Stomach (tissue), 8 donors: ENCODE measurements at regions not wholly inside any gene's neighbourhood (a gene's known extent, or its start where the extent isn't known, plus 50 kb on each side); places are given as distances from the start of the nearest gene placed in this dataset.
"Not testable (repeated sequence)": the region's sequence is repeated elsewhere in the genome, so short reads cannot be mapped to it uniquely, and the experiment has no call there.

Experiments used
- DNase-seq, 2 donors: peaks; one replicate each; pipeline versions ENCODE4 v3.0.0 to v3.0.0-alpha.2; 2013 to 2019
- H3K27ac ChIP-seq, 5 donors: fragments of 200-600 bp in 4 of 5; sonication (generic) in 4 of 5; one replicate each; pipeline ENCODE4 v1.5.1; 2013 to 2019; ENCODE audit warnings: mild to moderate bottlenecking in 1 of 5, moderate library complexity in 1 of 5
- H3K27me3 ChIP-seq, 3 donors: fragments of 200-600 bp; sonication (generic); one replicate each; pipeline ENCODE4 v1.5.1; 2017 to 2019; ENCODE audit warnings: mixed run types in 1 of 3
- H3K36me3 ChIP-seq, 4 donors: fragments of 200-600 bp; sonication (generic); 1 replicate in 3 of 4; 2 replicates in 1 of 4; pipeline ENCODE4 v1.5.1; 2016 to 2019
- H3K4me1 ChIP-seq, 4 donors: fragments of 200-600 bp; sonication (generic); one replicate each; pipeline ENCODE4 v1.5.1; 2016 to 2019
- H3K4me3 ChIP-seq, 4 donors: fragments of 200-600 bp; sonication (generic) in 3 of 4; one replicate each; pipeline ENCODE4 v1.5.1; 2016 to 2019; ENCODE audit warnings: mild to moderate bottlenecking in 1 of 4
- H3K9me3 ChIP-seq, 4 donors: fragments of 200-600 bp; sonication (generic); one replicate each; pipeline ENCODE4 v1.5.1; 2016 to 2019
- CTCF ChIP-seq, 7 experiments: fragments of 450-650 bp in 4 of 7; fragments of 200-600 bp in 3 of 7; sonication (generic) in 3 of 7; IDR thresholded peaks; one replicate each; pipeline ENCODE4 v1.5.1; 2016 to 2019; ENCODE audit warnings: antibody characterized with exemption in 7 of 7, control low read depth in 2 of 7, mild to moderate bottlenecking in 1 of 7
- EP300 ChIP-seq: sonication (generic); formaldehyde crosslinking; IDR thresholded peaks from one replicate; pipeline ENCODE4 v1.6.1; 2017; ENCODE audit warnings: antibody characterized with exemption
- POLR2A ChIP-seq, 4 donors: fragments of 450-650 bp; IDR thresholded peaks; one replicate each; pipeline ENCODE4 v1.6.1; 2016; ENCODE audit warnings: antibody characterized with exemption in 4 of 4, control low read depth in 2 of 4, mild to moderate bottlenecking in 1 of 4, moderate library complexity in 1 of 4
- POLR2AphosphoS5 ChIP-seq, 3 donors: sonication (generic); formaldehyde crosslinking; IDR thresholded peaks; one replicate each; pipeline ENCODE4 v1.6.1; 2016; ENCODE audit warnings: antibody characterized with exemption in 3 of 3
- WGBS, 5 donors: extraction: QIAGEN DNeasy Blood & Tissue Kit in 3 of 5; methylation state at CpG; one replicate each; pipeline versions ENCODE4 v1.1.5 to v1.1.7; 2013 to 2018; 5-methylcytosine and 5-hydroxymethylcytosine counted together
- intact Hi-C: fragments of 100-400 bp; cut with DNase I; formaldehyde crosslinking; loops from one replicate; pipeline ENCODE4 v1.15.1; 2023; ENCODE audit warnings: low total_unique reads
- donor health status: healthy with polysubstance abuse.
- donor health status: Bipolar disorder and iron deficiency.
- donor health status: healthy.

GRCh38 chr13:59398127-59398526, 765.6 kb downstream of the DIAPH3 start:
- H3K27ac ChIP-seq, result no peak overlapping the region
- intact Hi-C loops, result no loop called here

GRCh38 chr13:59398661-59399060, 765.1 kb downstream of the DIAPH3 start:
- 83 to 90% (median 85%) methylated on average over 4 of the region's 4 CpGs for WGBS, 5 donors
- H3K4me3 ChIP-seq, result no peak overlapping the region
- peaks cover 0 to 6% (median 3%) of the 10 kb centered on the region in 4 donors for H3K4me1 ChIP-seq
- no peaks in the 10 kb centered on the region for H3K9me3 ChIP-seq
- TF ChIP-seq POLR2AphosphoS5 (IDR thresholded peaks at IDR 0.05) (no peak), POLR2A (IDR thresholded peaks at IDR 0.05) (no peak), CTCF (IDR thresholded peaks at IDR 0.05) (no peak), EP300 (no peak)
- H3K27me3 ChIP-seq, result no peaks in the 10 kb centered on the region
- no peaks in the 10 kb centered on the region for H3K36me3 ChIP-seq
- intact Hi-C loops, result no loop called here
- H3K27ac ChIP-seq, result no peak overlapping the region
- DNase-seq, result no peak

More at GRCh38 chr13:59398127-59398526, 765.6 kb downstream of the DIAPH3 start:
- DNase-seq, result peak in 1 of 2 donors; percentile 31
- TF ChIP-seq EP300, result no peak
- TF ChIP-seq POLR2A (IDR thresholded peaks at IDR 0.05), result no peak
- TF ChIP-seq POLR2AphosphoS5 (IDR thresholded peaks at IDR 0.05), result no peak
- TF ChIP-seq CTCF (IDR thresholded peaks at IDR 0.05), result no peak
- H3K4me1 ChIP-seq, result peaks cover 0 to 6% (median 3%) of the 10 kb centered on the region in 4 donors
- H3K27me3 ChIP-seq, result no peaks in the 10 kb centered on the region
- no peaks in the 10 kb centered on the region for H3K36me3 ChIP-seq
- WGBS, 5 donors, result 30 to 41% (median 31%) methylated on average over 3 of the region's 3 CpGs
- H3K4me3 ChIP-seq, result no peak overlapping the region
- H3K9me3 ChIP-seq, result no peaks in the 10 kb centered on the region

GRCh38 chr13:59399513-59399912, 764.2 kb downstream of the DIAPH3 start:
- Histone ChIP-seq H3K27ac (no peak overlapping the region), H3K4me3 (no peak overlapping the region), H3K36me3 (no peaks in the 10 kb centered on the region), H3K9me3 (no peaks in the 10 kb centered on the region), H3K27me3 (no peaks in the 10 kb centered on the region), H3K4me1 (peaks cover 0 to 6% (median 3%) of the 10 kb centered on the region in 4 donors)
- no peak for TF ChIP-seq CTCF (IDR thresholded peaks at IDR 0.05)
- TF ChIP-seq POLR2AphosphoS5 (IDR thresholded peaks at IDR 0.05), result no peak
- TF ChIP-seq POLR2A (IDR thresholded peaks at IDR 0.05), result no peak
- TF ChIP-seq EP300, result no peak
- intact Hi-C loops, result no loop called here
- DNase-seq, result no peak

- Histone ChIP-seq H3K9me3 (peaks cover 0 to 9% (median 4%) of the 10 kb centered on the region in 4 donors), H3K4me1 (peaks cover 4 to 17% (median 8%) of the 10 kb centered on the region in 4 donors), H3K27ac (no peak overlapping the region), H3K4me3 (no peak overlapping the region), H3K27me3 (no peaks in the 10 kb centered on the region), H3K36me3 (no peaks in the 10 kb centered on the region)
- DNase-seq, result no peak
- intact Hi-C loops, result no loop called here
- TF ChIP-seq POLR2A (IDR thresholded peaks at IDR 0.05), result no peak
- no peak for TF ChIP-seq CTCF (IDR thresholded peaks at IDR 0.05)
- TF ChIP-seq EP300, result no peak
- no peak for TF ChIP-seq POLR2AphosphoS5 (IDR thresholded peaks at IDR 0.05)
Measured at GRCh38 chr13:59404331-59404730, 759.4 kb downstream of the DIAPH3 start.

GRCh38 chr13:59407251-59407650, 756.5 kb downstream of the DIAPH3 start:
- H3K4me3 ChIP-seq, H3K27me3 ChIP-seq, H3K36me3 ChIP-seq, H3K27ac ChIP-seq, H3K9me3 ChIP-seq, DNase-seq, intact Hi-C loops: not testable (repeated sequence)
- 69 to 88% (median 77%) methylated on average over 2 of the region's 2 CpGs for WGBS, 5 donors
- H3K4me1 ChIP-seq, result peaks cover 10 to 33% (median 14%) of the 10 kb centered on the region in 4 donors
